ENCODE measurements at regions not wholly inside any gene's neighbourhood (a gene's known extent, or its start where the extent isn't known, plus 50 kb on each side); places are given as distances from the start of the nearest gene placed in this dataset.

GRCh38 chr1:222416001-222416791, 131.7 kb downstream of the HHIPL2 start:
- H3K27ac ChIP-seq (ENCODE audit: low read depth, low read length): no peak overlapping the region

GRCh38 chr1:222415441-222415840, 132.5 kb downstream of the HHIPL2 start:
- Mint-ChIP-seq H3K36me3 (ENCODE audit: low read depth, unreplicated experiment) (no peaks in the 10 kb centered on the region), H3K4me3 (ENCODE audit: unreplicated experiment) (no peak overlapping the region), H3K27ac (ENCODE audit: unreplicated experiment) (no peak overlapping the region), H3K9me3 (ENCODE audit: unreplicated experiment) (peaks cover 2% of the 10 kb centered on the region), H3K27me3 (ENCODE audit: low read depth, unreplicated experiment) (no peaks in the 10 kb centered on the region), H3K4me1 (ENCODE audit: low read depth, unreplicated experiment) (no peaks in the 10 kb centered on the region)
- TF ChIP-seq EZH2 (IDR thresholded peaks at IDR 0.05; ENCODE audit: insufficient read depth, low read length): no peak
- TF ChIP-seq CTCF (IDR thresholded peaks at IDR 0.05; ENCODE audit: insufficient read depth, low read depth, low read length): no peak
- no peaks in the 10 kb centered on the region for H3K9me3 ChIP-seq (ENCODE audit: insufficient read depth, low read depth, low read length)
- no peaks in the 10 kb centered on the region for H3K4me1 ChIP-seq (ENCODE audit: insufficient read depth, low read length)
- no peak overlapping the region for H3K4me3 ChIP-seq (ENCODE audit: insufficient read depth, low read depth, low read length)
- no peaks in the 10 kb centered on the region for H3K36me3 ChIP-seq (ENCODE audit: insufficient read depth, low read length)
- no peak for FAIRE-seq
- no peak overlapping the region for H3K4me2 ChIP-seq (ENCODE audit: low read length)
- no peak overlapping the region for H2AFZ ChIP-seq (ENCODE audit: low read depth, low read length)
- H3K27ac ChIP-seq (ENCODE audit: low read depth, low read length): no peak overlapping the region
- no peak for DNase-seq (ENCODE audit: low read depth)
- H3K79me2 ChIP-seq (ENCODE audit: insufficient read depth, low read length): no peaks in the 10 kb centered on the region
- H4K20me1 ChIP-seq (ENCODE audit: insufficient read depth, low read length): no peaks in the 10 kb centered on the region
- no peak overlapping the region for H3K9ac ChIP-seq (ENCODE audit: low read length)
- no peaks in the 10 kb centered on the region for H3K27me3 ChIP-seq (ENCODE audit: insufficient read depth, low read length)

More at GRCh38 chr1:222416001-222416791, 131.7 kb downstream of the HHIPL2 start:
- DNase-seq (ENCODE audit: low read depth) (peak; percentile 19), FAIRE-seq (no peak)
- no peak for TF ChIP-seq CTCF (IDR thresholded peaks at IDR 0.05; ENCODE audit: insufficient read depth, low read depth, low read length)
- no peak for TF ChIP-seq EZH2 (IDR thresholded peaks at IDR 0.05; ENCODE audit: insufficient read depth, low read length)
- H3K4me1 ChIP-seq (ENCODE audit: insufficient read depth, low read length): no peaks in the 10 kb centered on the region
- H3K36me3 ChIP-seq (ENCODE audit: insufficient read depth, low read length): no peaks in the 10 kb centered on the region
- peak overlapping the region; percentile 8 for H3K27ac Mint-ChIP-seq (ENCODE audit: unreplicated experiment)
- H3K27me3 Mint-ChIP-seq (ENCODE audit: low read depth, unreplicated experiment): peaks cover 3% of the 10 kb centered on the region
- H3K4me1 Mint-ChIP-seq (ENCODE audit: low read depth, unreplicated experiment): no peaks in the 10 kb centered on the region
- H2AFZ ChIP-seq (ENCODE audit: low read depth, low read length): no peak overlapping the region
- H3K79me2 ChIP-seq (ENCODE audit: insufficient read depth, low read length): no peaks in the 10 kb centered on the region
- peaks cover 2% of the 10 kb centered on the region for H3K9me3 Mint-ChIP-seq (ENCODE audit: unreplicated experiment)
- no peaks in the 10 kb centered on the region for H4K20me1 ChIP-seq (ENCODE audit: insufficient read depth, low read length)
- no peak overlapping the region for H3K4me2 ChIP-seq (ENCODE audit: low read length)
- no peaks in the 10 kb centered on the region for H3K27me3 ChIP-seq (ENCODE audit: insufficient read depth, low read length)
- H3K9ac ChIP-seq (ENCODE audit: low read length): no peak overlapping the region
- H3K4me3 ChIP-seq (ENCODE audit: insufficient read depth, low read depth, low read length): no peak overlapping the region
- no peaks in the 10 kb centered on the region for H3K36me3 Mint-ChIP-seq (ENCODE audit: low read depth, unreplicated experiment)
- H3K4me3 Mint-ChIP-seq (ENCODE audit: unreplicated experiment): no peak overlapping the region
- no peaks in the 10 kb centered on the region for H3K9me3 ChIP-seq (ENCODE audit: insufficient read depth, low read depth, low read length)

GRCh38 chr1:222413991-222414549, 133.8 kb downstream of the HHIPL2 start:
- no peak for DNase-seq (ENCODE audit: low read depth)
- Histone ChIP-seq H3K27ac (ENCODE audit: low read depth, low read length) (no peak overlapping the region), H3K79me2 (ENCODE audit: insufficient read depth, low read length) (no peaks in the 10 kb centered on the region), H2AFZ (ENCODE audit: low read depth, low read length) (no peak overlapping the region), H3K4me3 (ENCODE audit: insufficient read depth, low read depth, low read length) (no peak overlapping the region), H3K9ac (ENCODE audit: low read length) (no peak overlapping the region), H3K36me3 (ENCODE audit: insufficient read depth, low read length) (no peaks in the 10 kb centered on the region), H3K4me2 (ENCODE audit: low read length) (no peak overlapping the region), H3K4me1 (ENCODE audit: insufficient read depth, low read length) (no peaks in the 10 kb centered on the region), H3K9me3 (ENCODE audit: insufficient read depth, low read depth, low read length) (no peaks in the 10 kb centered on the region), H4K20me1 (ENCODE audit: insufficient read depth, low read length) (no peaks in the 10 kb centered on the region), H3K27me3 (ENCODE audit: insufficient read depth, low read length) (no peaks in the 10 kb centered on the region)
- Mint-ChIP-seq H3K4me3 (ENCODE audit: unreplicated experiment) (no peak overlapping the region), H3K27ac (ENCODE audit: unreplicated experiment) (no peak overlapping the region), H3K27me3 (ENCODE audit: low read depth, unreplicated experiment) (no peaks in the 10 kb centered on the region), H3K9me3 (ENCODE audit: unreplicated experiment) (peaks cover 2% of the 10 kb centered on the region), H3K4me1 (ENCODE audit: low read depth, unreplicated experiment) (no peaks in the 10 kb centered on the region), H3K36me3 (ENCODE audit: low read depth, unreplicated experiment) (no peaks in the 10 kb centered on the region)
- TF ChIP-seq CTCF (IDR thresholded peaks at IDR 0.05; ENCODE audit: insufficient read depth, low read depth, low read length) (no peak), EZH2 (IDR thresholded peaks at IDR 0.05; ENCODE audit: insufficient read depth, low read length) (no peak)
- no peak for FAIRE-seq
